ENCODE measurements at regions not wholly inside any gene's neighbourhood (a gene's known extent, or its start where the extent isn't known, plus 50 kb on each side); places are given as distances from the start of the nearest gene placed in this dataset.

GRCh38 chr1:198890214-198890930 is 251.5 kb downstream of the PTPRC start (continued):
- no peak for TF ChIP-seq ZZZ3 (CRISPR knock-in tag; IDR thresholded peaks at IDR 0.05; ENCODE audit: borderline replicate concordance)

DNA sequence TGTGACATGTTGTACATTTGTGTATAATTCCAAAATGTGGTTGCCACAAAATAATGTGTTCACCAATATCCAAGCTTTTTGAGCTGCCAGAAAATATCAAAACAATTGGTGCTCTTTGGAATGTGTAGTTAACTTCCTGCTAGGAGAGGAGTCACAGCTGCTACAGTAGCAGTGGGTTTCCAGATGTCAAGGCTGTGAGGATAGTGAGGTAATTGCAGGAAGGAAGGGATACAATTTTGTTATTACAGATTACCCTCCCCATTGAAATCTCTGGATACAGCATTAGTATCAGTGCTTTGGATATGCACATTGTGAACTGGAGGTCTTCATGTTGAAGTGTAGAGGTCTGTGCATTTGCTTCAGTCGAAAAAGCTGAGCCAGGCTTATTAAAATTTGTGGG is 253.2 kb downstream of the PTPRC start:
- H3K27ac ChIP-seq (ENCODE audit: extremely low read length, insufficient read depth, low read length), result no peak overlapping the region
- no peak overlapping the region for H3K4me2 ChIP-seq (ENCODE audit: low read depth, low read length)
- intact Hi-C loops (cut with micrococcal nuclease; ENCODE audit: unreplicated experiment), result loop anchor here (2.0 kb wide), 1 partner anchor 45 kb away; no protein-coding TSS in a partner anchor
- ATAC-seq, result no peak
- TF ChIP-seq DPF2 (CRISPR knock-in tag; IDR thresholded peaks at IDR 0.05; ENCODE audit: borderline replicate concordance, low read depth), result no peak
- no peak for TF ChIP-seq SP2 (CRISPR knock-in tag; IDR thresholded peaks at IDR 0.05)
- TF ChIP-seq ZNF703 (CRISPR knock-in tag; IDR thresholded peaks at IDR 0.05; ENCODE audit: borderline replicate concordance), result no peak
- no peak for TF ChIP-seq REPIN1 (CRISPR knock-in tag; IDR thresholded peaks at IDR 0.05; ENCODE audit: borderline replicate concordance, low read depth)
- no peak for TF ChIP-seq ZSCAN25 (CRISPR knock-in tag; IDR thresholded peaks at IDR 0.05)
- TF ChIP-seq CEBPG (CRISPR knock-in tag; IDR thresholded peaks at IDR 0.05), result no peak
- TF ChIP-seq IRX3 (CRISPR knock-in tag; IDR thresholded peaks at IDR 0.05; ENCODE audit: borderline replicate concordance, low read depth), result no peak
- TF ChIP-seq DDIT3 (CRISPR knock-in tag; IDR thresholded peaks at IDR 0.05), result no peak
- TF ChIP-seq CBFB (CRISPR knock-in tag; IDR thresholded peaks at IDR 0.05), result no peak
- TF ChIP-seq SCMH1 (CRISPR knock-in tag; IDR thresholded peaks at IDR 0.05; ENCODE audit: borderline replicate concordance), result no peak
- no peak for TF ChIP-seq NR2F2 (IDR thresholded peaks at IDR 0.05; ENCODE audit: borderline replicate concordance, low read depth)
- no peaks in the 10 kb centered on the region for H3K79me2 ChIP-seq (ENCODE audit: insufficient read depth, low read length)
- H2AFZ ChIP-seq (ENCODE audit: low read length), result no peak overlapping the region
- 38% methylated on average over 1 of the region's 1 CpG for WGBS (ENCODE audit: low lambda C conversion rate)
- CTCF ChIA-PET (ENCODE audit: low intra/inter-chr PET ratio, low total read pairs), result no interaction called here
- H3K36me3 ChIP-seq (replicated peaks in 1 of 2; ENCODE audit: control insufficient read depth in 1 of 2, insufficient read depth in 2 of 2, low read length in 2 of 2), result no peaks in the 10 kb centered on the region
- H3K27me3 ChIP-seq (ENCODE audit: control insufficient read depth in 1 of 2, insufficient read depth in 2 of 2, low read length in 2 of 2), result no peaks in the 10 kb centered on the region
- no peak for DNase-seq (ENCODE audit: low spot score)
- no peak overlapping the region for H3K4me3 ChIP-seq (replicated peaks in 1 of 3; ENCODE audit: insufficient read depth in 1 of 3, low read depth in 2 of 3, low read length in 3 of 3)
- no TSS peak for BruUV-seq (replicated peaks)
- H3K9me3 ChIP-seq (ENCODE audit: low read length), result no peaks in the 10 kb centered on the region
- POLR2A ChIA-PET, result no interaction called here
- in situ Hi-C loops (cut with HindIII; ENCODE audit: extremely low pct_ligation_motif_present, low pct_unique_long_range_greater_than_20kb), result no loop called here
- FAIRE-seq, result no peak
- H4K20me1 ChIP-seq (ENCODE audit: insufficient read depth, low read length), result no peaks in the 10 kb centered on the region
- no peak overlapping the region for H3K9ac ChIP-seq (ENCODE audit: insufficient read depth, low read depth, low read length)
- H3K4me1 ChIP-seq (ENCODE audit: insufficient read depth, low read length), result no peaks in the 10 kb centered on the region
